GM12873 (cell line): ENCODE measurements at regions not wholly inside any gene's neighbourhood (a gene's known extent, or its start where the extent isn't known, plus 50 kb on each side); places are given as distances from the start of the nearest gene placed in this dataset.

ENCODE experiments used
- CTCF ChIP-seq: IDR thresholded peaks from 2 replicates; pipeline ENCODE4 v1.5.1; 2012; ENCODE audit warnings: low read depth, mild to moderate bottlenecking, moderate library complexity, low read length, control low read depth; ENCODE audit not compliant: insufficient read depth; ENCODE audit errors: missing control alignments

GRCh38 chrX:78493180-78493579, 165.8 kb upstream of the CYSLTR1 start:
- TF ChIP-seq CTCF = no peak

GRCh38 chrX:78476701-78477100, 149.3 kb upstream of the CYSLTR1 start:
- no peak for TF ChIP-seq CTCF

- no peak for TF ChIP-seq CTCF
These were observed 129.5 kb upstream of the CYSLTR1 start for GRCh38 chrX:78456909-78457308.

GRCh38 chrX:78455901-78456300, 128.5 kb upstream of the CYSLTR1 start:
- no peak for TF ChIP-seq CTCF

- TF ChIP-seq CTCF = no peak
These were observed 124.9 kb upstream of the CYSLTR1 start for GRCh38 chrX:78452356-78452755.

- no peak for TF ChIP-seq CTCF
These were observed 110.2 kb upstream of the CYSLTR1 start for GRCh38 chrX:78437621-78438020.

GRCh38 chrX:78429172-78429571, 101.8 kb upstream of the CYSLTR1 start:
- TF ChIP-seq CTCF = no peak
